Fibroblast of mammary gland (primary cell): ENCODE measurements at regions not wholly inside any gene's neighbourhood (a gene's known extent, or its start where the extent isn't known, plus 50 kb on each side); places are given as distances from the start of the nearest gene placed in this dataset.
"Not testable (repeated sequence)": the region's sequence is repeated elsewhere in the genome, so short reads cannot be mapped to it uniquely, and the experiment has no call there.

Experiments
- DNase-seq: peaks from one replicate; pipeline ENCODE4 v3.0.0-alpha.2; 2010; ENCODE audit warnings: low read depth
- H3K4me3 ChIP-seq: 2 replicates; pipeline ENCODE4 v1.5.1; 2011; ENCODE audit warnings: low read depth, mild to moderate bottlenecking, low read length, moderate library complexity; ENCODE audit not compliant: control insufficient read depth
- TF ChIP-seq, protein P1 (sequence below): conservative IDR thresholded peaks from 2 replicates; pipeline ENCODE4 v1.5.1; 2011; ENCODE audit warnings: low read depth, low read length, inconsistent platforms; ENCODE audit not compliant: control insufficient read depth, insufficient read depth

DNA sequence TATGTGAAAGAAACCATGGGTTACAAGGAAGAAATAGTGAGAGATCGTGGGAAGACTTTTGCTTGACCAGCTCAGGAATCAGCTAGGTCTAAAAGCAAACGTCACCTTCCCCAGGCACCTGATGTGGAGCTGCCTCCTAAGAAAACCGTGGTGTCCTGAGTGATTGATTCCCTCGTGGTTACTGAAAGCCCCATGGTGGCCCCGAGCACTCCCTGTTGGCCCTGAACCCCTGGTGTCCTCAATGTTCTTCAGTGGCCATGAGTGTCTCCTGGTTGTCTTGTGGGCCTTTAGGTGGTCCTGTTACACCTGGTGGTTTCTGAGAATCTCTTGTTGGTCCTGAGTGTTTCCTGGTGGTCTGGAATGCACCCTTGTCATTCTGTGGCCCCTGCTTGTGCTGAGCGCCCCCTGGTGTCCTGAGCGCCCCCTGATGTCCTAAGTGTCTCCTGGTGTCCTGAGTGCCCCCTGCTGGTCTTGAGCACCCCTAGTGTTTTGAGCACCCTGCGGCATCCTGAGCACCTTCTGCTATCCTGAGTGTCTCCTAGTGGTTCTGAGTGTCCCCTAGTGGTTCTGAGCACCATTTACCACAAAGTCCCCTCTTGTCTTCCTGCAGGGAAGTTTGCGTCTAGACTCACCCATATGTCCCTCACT is 518.7 kb downstream of the TMEM121 start:
- TF ChIP-seq, protein P1, sequence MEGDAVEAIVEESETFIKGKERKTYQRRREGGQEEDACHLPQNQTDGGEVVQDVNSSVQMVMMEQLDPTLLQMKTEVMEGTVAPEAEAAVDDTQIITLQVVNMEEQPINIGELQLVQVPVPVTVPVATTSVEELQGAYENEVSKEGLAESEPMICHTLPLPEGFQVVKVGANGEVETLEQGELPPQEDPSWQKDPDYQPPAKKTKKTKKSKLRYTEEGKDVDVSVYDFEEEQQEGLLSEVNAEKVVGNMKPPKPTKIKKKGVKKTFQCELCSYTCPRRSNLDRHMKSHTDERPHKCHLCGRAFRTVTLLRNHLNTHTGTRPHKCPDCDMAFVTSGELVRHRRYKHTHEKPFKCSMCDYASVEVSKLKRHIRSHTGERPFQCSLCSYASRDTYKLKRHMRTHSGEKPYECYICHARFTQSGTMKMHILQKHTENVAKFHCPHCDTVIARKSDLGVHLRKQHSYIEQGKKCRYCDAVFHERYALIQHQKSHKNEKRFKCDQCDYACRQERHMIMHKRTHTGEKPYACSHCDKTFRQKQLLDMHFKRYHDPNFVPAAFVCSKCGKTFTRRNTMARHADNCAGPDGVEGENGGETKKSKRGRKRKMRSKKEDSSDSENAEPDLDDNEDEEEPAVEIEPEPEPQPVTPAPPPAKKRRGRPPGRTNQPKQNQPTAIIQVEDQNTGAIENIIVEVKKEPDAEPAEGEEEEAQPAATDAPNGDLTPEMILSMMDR = peak; percentile 44
- H3K4me3 ChIP-seq = no peak overlapping the region
- DNase-seq = peak; percentile 29

GRCh38 chr14:106051796-106052195 is 525.4 kb downstream of the TMEM121 start:
- TF ChIP-seq, protein P1 = no peak
- H3K4me3 ChIP-seq = no peak overlapping the region
- DNase-seq = no peak

DNA sequence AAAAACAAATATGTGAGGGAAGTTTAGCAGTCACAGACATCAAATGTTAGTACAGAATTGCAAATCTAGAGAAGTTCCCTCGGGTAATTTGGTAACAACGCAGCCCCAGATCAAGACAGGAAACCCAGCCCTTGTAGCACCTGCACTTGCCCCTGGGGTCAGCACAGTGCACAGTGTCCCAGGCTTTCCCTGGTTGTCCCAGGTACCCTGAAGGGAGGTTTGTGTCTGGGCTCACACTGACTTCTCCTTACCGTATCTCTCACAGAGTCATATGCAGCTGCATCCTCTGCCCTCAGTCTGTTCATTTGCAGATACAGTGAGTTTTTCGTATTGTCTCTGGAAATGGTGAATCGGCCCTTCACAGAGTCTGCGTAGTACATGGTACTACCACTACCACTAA is 528.9 kb downstream of the TMEM121 start:
- TF ChIP-seq, protein P1 = no peak
- DNase-seq = no peak
- no peak overlapping the region for H3K4me3 ChIP-seq

GRCh38 chr14:106058342-106058741 is 532.0 kb downstream of the TMEM121 start:
- TF ChIP-seq, protein P1 = no peak
- no peak for DNase-seq
- H3K4me3 ChIP-seq = no peak overlapping the region

- no peak overlapping the region for H3K4me3 ChIP-seq
- TF ChIP-seq, protein P1 = no peak
- no peak for DNase-seq
Observed at GRCh38 chr14:106060276-106060975, 534.0 kb downstream of the TMEM121 start.

DNA sequence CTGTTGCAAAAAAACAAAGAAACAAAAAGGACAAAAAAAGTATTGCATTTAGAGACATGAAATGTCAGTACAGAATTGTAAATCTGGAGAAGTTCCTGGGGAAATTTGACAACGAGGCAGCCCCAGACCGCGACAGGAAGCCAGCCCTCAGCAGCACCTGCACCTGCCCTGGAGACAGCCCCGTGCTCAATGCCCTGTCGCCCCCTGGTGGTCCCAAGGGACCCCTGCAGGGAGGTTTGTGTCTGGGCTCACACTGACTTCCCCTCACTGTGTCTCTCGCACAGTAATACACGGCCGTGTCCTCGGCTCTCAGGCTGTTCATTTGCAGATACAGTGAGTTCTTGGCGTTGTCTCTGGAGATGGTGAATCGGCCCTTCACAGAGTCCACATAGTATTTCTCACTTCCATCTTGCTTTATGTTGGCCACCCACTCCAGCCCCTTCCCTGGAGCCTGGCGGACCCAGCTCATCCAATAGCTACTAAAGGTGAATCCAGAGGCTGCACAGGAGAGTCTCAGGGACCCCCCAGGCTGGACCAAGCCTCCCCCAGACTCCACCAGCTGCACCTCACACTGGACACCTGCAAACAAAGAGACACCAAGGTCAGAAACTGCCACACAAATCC is 535.6 kb downstream of the TMEM121 start:
- not testable (repeated sequence) for DNase-seq, H3K4me3 ChIP-seq
